Common myeloid progenitor, CD34-positive (primary cell): ENCODE measurements at regions not wholly inside any gene's neighbourhood (a gene's known extent, or its start where the extent isn't known, plus 50 kb on each side); places are given as distances from the start of the nearest gene placed in this dataset.

ENCODE experiments used
- CTCF ChIA-PET: fragments of 350-600 bp; sonication (Branson Sonifier 250); formaldehyde crosslinking; loops from one replicate; lab custom pipeline; 2021; ENCODE audit warnings: antibody characterized with exemption; lab: Charles Lee
- POLR2A ChIA-PET: fragments of 350-600 bp; sonication (Branson Sonifier 250); formaldehyde crosslinking; loops from one replicate; lab custom pipeline; 2021; ENCODE audit warnings: antibody characterized with exemption; lab: Charles Lee
- DNase-seq, 3 donors: peaks; one replicate each; pipeline versions ENCODE4 v3.0.0 to v3.0.0-alpha.2; 2013
- H3K27ac ChIP-seq, 2 experiments: 1 replicate in 1 of 2; 2 replicates in 1 of 2; pipeline ENCODE4 v1.7.0; 2013; ENCODE audit warnings: inconsistent platforms in 2 of 2, low read length in 2 of 2, mild to moderate bottlenecking in 2 of 2, low read depth in 1 of 2, moderate library complexity in 1 of 2; ENCODE audit not compliant: severe bottlenecking in 2 of 2, insufficient read depth in 1 of 2, poor library complexity in 1 of 2
- H3K27me3 ChIP-seq, 5 experiments: replicated peaks in 2 of 5; 1 replicate in 3 of 5; 2 replicates in 2 of 5; pipeline versions ENCODE4 v1.6.1 to v1.7.0; 2013; ENCODE audit warnings: low read length in 4 of 5, mild to moderate bottlenecking in 2 of 5, moderate library complexity in 2 of 5, inconsistent platforms in 1 of 5; ENCODE audit not compliant: insufficient read depth in 5 of 5, control insufficient read depth in 4 of 5
- H3K36me3 ChIP-seq, 4 experiments: 1 replicate in 2 of 4; 2 replicates in 2 of 4; pipeline versions ENCODE4 v1.6.1 to v1.7.0; 2013; ENCODE audit warnings: low read length in 3 of 4, control low read depth in 1 of 4, mild to moderate bottlenecking in 1 of 4; ENCODE audit not compliant: control insufficient read depth in 4 of 4, insufficient read depth in 4 of 4
- H3K4me1 ChIP-seq, 4 experiments: 1 replicate in 3 of 4; 2 replicates in 1 of 4; pipeline versions ENCODE4 v1.6.1 to v1.7.1; 2013; ENCODE audit warnings: low read length in 3 of 4, mild to moderate bottlenecking in 3 of 4, control low read depth in 1 of 4, inconsistent platforms in 1 of 4, moderate library complexity in 1 of 4; ENCODE audit not compliant: control insufficient read depth in 4 of 4, insufficient read depth in 4 of 4; ENCODE audit errors: control extremely low read depth in 1 of 4
- H3K4me3 ChIP-seq, 7 experiments: 1 replicate in 4 of 7; 2 replicates in 3 of 7; pipeline versions ENCODE4 v1.5.1 to v1.7.0; 2013; ENCODE audit warnings: mild to moderate bottlenecking in 7 of 7, low read length in 6 of 7, moderate library complexity in 6 of 7, inconsistent platforms in 2 of 7, low read depth in 2 of 7, control low read depth in 1 of 7; ENCODE audit not compliant: insufficient read depth in 4 of 7, control insufficient read depth in 1 of 7; ENCODE audit errors: extremely low read depth in 1 of 7
- H3K9me3 ChIP-seq, 5 experiments: 1 replicate in 4 of 5; 2 replicates in 1 of 5; pipeline versions ENCODE4 v1.6.1 to v1.7.1; 2013; ENCODE audit warnings: low read length in 4 of 5, mild to moderate bottlenecking in 2 of 5, inconsistent platforms in 1 of 5, low read depth in 1 of 5, moderate library complexity in 1 of 5; ENCODE audit not compliant: control insufficient read depth in 4 of 5, insufficient read depth in 2 of 5; ENCODE audit errors: control extremely low read depth in 1 of 5
- WGBS: methylation state at CpG from one replicate; pipeline ENCODE4 v1.1.5; 2013; ENCODE audit not compliant: insufficient coverage; 5-methylcytosine and 5-hydroxymethylcytosine counted together

DNA sequence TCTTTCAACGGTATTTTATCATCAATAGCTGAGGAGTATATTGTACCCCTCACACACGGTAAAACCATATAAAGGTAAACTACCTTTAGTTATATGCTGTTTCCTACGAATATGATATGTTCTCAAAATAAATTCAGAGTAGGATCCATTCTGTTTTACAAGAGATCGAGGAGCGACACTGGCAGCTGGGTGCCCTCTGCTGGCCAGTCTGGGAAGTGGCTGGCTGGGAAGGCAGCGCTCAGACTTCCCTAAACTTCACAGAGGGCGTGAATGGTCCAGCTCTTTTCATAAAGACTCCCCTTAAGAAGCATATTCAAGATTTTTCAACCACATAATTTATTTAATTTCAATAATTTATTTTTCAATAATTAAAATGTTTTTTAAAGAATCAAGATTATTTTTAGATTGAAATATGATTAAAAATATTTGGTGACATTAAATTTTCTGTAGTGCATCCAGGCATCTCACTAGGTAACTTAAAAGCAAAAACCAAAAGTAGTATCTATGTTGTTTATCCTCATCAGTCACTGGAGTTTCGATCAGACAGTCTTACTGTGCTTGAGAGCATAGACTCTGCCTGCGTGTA lies 187.5 kb upstream of the PDE10A start:
- 0% methylated on average over 2 of the region's 9 CpGs for WGBS
- peaks cover 19 to 98% (median 53%) of the 10 kb centered on the region in 5 experiments for H3K27me3 ChIP-seq
- peak; percentile 52 to 74 (median 70) for DNase-seq
- ChIA-PET CTCF (interaction anchor here (0.7 to 3.9 kb wide), 9 partner anchors 9 to 419 kb away, joined by 3 to 23 read pairs (median 3); no protein-coding TSS in a partner anchor), POLR2A (interaction anchor here (0.6 kb wide), 1 partner anchor 414 kb away, joined by 3 read pairs; no protein-coding TSS in a partner anchor)
- peaks cover 0 to 3% (median 0%) of the 10 kb centered on the region in 5 experiments for H3K9me3 ChIP-seq
- no peaks in the 10 kb centered on the region for H3K36me3 ChIP-seq
- peaks cover 0 to under 1% (median 0%) of the 10 kb centered on the region in 4 experiments for H3K4me1 ChIP-seq
- no peak overlapping the region for H3K27ac ChIP-seq
- no peak overlapping the region for H3K4me3 ChIP-seq

DNA sequence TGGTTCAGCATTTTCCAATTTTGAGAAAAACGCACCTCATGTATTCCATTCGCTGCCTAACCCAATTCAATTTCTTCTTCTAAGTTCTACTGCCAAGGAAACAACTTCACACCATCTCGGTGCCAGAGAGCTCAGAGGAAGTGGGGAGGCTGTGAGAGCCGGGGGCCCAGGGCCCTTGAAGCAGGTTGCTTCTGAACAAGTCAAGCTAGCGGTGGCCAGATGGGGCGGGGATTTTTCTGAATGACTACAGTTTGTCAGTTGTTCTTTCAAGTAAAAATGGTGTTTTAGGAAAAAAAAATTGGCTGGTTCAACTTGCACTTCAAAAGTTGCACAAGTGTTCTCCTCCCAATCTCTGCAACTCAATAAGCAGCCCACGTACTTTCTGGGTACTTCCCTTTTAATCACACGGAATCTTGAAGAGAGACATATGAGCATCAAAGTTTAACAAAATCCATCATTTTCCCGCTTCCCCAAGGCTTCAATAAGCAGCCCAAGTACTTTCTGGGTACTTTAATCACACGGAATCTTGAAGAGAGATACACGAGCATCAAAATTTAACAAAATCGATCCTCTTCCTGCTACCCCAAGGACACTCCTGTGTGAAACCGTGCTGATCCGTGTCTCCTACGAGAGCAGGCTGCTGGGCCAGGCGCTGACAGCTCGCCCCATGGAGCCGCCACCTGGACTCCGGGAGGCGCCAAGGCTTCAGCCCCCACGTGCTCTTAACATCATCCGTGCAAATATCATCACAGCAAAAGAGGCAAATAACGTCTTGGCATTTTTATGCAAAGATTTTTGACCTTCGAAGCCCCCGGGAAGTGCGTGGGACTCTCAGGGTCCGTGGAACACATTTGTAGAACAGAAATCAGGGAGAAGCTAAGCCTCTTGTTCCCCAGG lies 186.7 kb upstream of the PDE10A start:
- Histone ChIP-seq H3K36me3 (no peaks in the 10 kb centered on the region), H3K27me3 (peaks cover 23 to 98% (median 53%) of the 10 kb centered on the region in 5 experiments), H3K27ac (no peak overlapping the region), H3K9me3 (peaks cover 0 to 3% (median 0%) of the 10 kb centered on the region in 5 experiments), H3K4me1 (peaks cover 0 to 6% (median 6%) of the 10 kb centered on the region in 4 experiments), H3K4me3 (no peak overlapping the region)
- CTCF ChIA-PET, result interaction anchor here (0.7 to 3.9 kb wide), 9 partner anchors 10 to 418 kb away, joined by 3 to 23 read pairs (median 3); no protein-coding TSS in a partner anchor
- POLR2A ChIA-PET, result interaction anchor here (0.6 kb wide), 1 partner anchor 413 kb away, joined by 3 read pairs; no protein-coding TSS in a partner anchor
- DNase-seq, result peak in 2 of 3 donors; percentile 20 to 33
- 20% methylated on average over 24 of the region's 27 CpGs for WGBS

DNA sequence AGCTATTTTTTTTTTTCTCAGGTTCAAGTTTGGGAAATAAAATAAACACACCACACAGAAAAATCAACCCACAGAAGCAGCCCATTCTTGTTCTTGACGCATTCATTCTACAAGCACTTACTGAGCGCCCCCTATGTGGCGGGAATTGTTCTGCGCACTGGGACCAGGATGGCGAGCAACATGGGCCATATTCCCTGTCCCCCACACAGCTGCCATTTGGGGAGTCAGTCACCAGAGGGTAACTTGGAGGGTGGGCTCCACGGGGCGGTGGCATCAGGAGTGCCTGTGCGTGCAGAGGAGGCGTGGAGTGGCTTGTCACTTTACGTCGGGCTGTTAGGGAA lies 185.0 kb upstream of the PDE10A start:
- 99% methylated on average over 8 of the region's 11 CpGs for WGBS
- CTCF ChIA-PET, result interaction anchor here (1.6 kb wide), 1 partner anchor 258 kb away, joined by 4 read pairs; no protein-coding TSS in a partner anchor

DNA sequence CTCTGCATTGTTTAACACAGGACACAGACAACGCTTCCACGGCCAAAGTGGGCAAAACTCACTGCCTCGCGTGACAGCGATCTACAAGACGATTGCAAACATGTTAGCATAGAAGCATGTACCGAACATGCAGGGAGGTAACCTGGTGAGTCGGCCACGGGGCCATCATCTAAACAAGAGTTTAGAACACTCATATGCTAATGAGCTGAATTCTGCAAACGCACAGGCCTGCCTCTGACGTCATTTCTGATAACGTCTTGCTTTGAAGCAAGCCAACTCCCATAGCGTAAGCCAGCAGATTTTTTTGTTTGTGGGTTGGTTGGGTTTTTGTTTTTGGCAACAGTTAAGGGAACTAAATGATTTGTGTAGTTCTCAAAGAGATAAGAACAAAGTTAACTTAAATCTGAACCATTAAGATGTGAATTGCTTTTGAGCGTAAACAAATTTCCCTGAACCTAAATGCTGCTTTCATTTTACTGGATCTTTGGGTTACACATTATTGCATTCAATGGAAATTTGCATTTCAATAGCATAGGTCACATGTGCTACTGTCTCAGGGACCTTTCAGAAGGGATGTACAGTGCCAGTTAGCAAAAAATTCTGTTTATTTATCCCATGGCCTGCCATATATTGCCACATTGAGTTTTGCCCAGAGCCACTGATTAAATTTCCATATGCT lies 184.5 kb upstream of the PDE10A start:
- ChIA-PET POLR2A (no interaction called here), CTCF (interaction anchor here (1.6 kb wide), 1 partner anchor 258 kb away, joined by 4 read pairs; no protein-coding TSS in a partner anchor)
- peaks cover 0 to 3% (median 0%) of the 10 kb centered on the region in 5 experiments for H3K9me3 ChIP-seq
- no peak overlapping the region for H3K27ac ChIP-seq
- no peak overlapping the region for H3K4me3 ChIP-seq
- DNase-seq, result peak; percentile 47 to 56 (median 49)
- no peaks in the 10 kb centered on the region for H3K36me3 ChIP-seq
- whole genome bisulfite sequencing, result 58% methylated on average over 12 of the region's 14 CpGs
- peaks cover 20 to 98% (median 62%) of the 10 kb centered on the region in 5 experiments for H3K27me3 ChIP-seq
- peaks cover 0 to 6% (median 6%) of the 10 kb centered on the region in 4 experiments for H3K4me1 ChIP-seq

More for the DNA sequence above, 185.0 kb upstream of the PDE10A start:
- Histone ChIP-seq H3K27me3 (peaks cover 21 to 98% (median 64%) of the 10 kb centered on the region in 5 experiments), H3K9me3 (peaks cover 0 to 3% (median 0%) of the 10 kb centered on the region in 5 experiments), H3K36me3 (no peaks in the 10 kb centered on the region), H3K27ac (no peak overlapping the region), H3K4me1 (peaks cover 0 to 6% (median 6%) of the 10 kb centered on the region in 4 experiments), H3K4me3 (no peak overlapping the region)
- DNase-seq, result no peak
- POLR2A ChIA-PET, result no interaction called here

DNA sequence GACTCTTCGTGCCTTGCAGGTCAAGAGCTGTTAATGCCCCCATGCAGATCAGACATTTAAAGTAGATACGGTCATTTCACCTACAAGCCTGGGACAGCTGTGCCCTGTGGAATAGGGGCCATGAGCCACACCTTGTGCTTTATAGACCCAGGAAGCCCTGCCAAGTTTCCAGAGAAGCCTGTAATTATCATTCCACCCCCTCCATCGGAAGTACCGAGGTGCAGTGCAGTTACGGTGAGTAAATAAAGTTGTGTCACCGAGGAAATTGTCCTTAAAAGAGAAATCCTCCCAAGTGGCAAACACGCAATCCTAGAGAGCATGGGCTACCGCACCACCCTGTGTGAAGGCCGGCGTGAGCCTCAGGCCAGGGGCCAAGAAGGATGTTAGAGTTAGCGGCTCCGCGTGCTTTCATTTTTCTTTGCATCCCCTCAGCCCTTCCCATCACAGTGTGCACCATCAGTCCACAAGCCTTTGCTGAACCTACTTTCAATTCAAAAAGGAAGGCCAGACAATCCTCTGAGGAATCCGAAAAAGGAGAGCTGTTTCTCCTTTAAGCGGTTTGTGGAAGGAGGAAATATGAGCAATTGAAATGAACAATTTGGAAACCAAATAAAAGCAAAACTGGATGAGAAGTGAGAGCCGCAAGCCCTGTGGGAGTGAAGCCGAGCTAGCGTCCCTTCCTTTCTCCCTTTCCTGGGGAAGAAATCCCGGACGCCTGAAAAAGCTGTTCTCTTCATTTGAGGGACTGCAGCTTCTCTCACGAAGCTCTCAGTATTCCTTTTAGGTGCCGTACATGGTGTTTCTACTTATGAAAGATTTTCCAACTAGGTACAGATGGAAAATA lies 183.3 kb upstream of the PDE10A start:
- H3K9me3 ChIP-seq, result peaks cover 0 to 3% (median 0%) of the 10 kb centered on the region in 5 experiments
- no peaks in the 10 kb centered on the region for H3K36me3 ChIP-seq
- peaks cover 20 to 98% (median 58%) of the 10 kb centered on the region in 5 experiments for H3K27me3 ChIP-seq
- no peak overlapping the region for H3K27ac ChIP-seq
- H3K4me3 ChIP-seq, result no peak overlapping the region
- no peak for DNase-seq
- peaks cover 0 to 6% (median 6%) of the 10 kb centered on the region in 4 experiments for H3K4me1 ChIP-seq
- WGBS, result 60% methylated on average over 18 of the region's 22 CpGs
- ChIA-PET POLR2A (no interaction called here), CTCF (interaction anchor here (0.8 to 1.6 kb wide), 2 partner anchors 10 to 260 kb away, joined by 3 to 4 read pairs; no protein-coding TSS in a partner anchor)

DNA sequence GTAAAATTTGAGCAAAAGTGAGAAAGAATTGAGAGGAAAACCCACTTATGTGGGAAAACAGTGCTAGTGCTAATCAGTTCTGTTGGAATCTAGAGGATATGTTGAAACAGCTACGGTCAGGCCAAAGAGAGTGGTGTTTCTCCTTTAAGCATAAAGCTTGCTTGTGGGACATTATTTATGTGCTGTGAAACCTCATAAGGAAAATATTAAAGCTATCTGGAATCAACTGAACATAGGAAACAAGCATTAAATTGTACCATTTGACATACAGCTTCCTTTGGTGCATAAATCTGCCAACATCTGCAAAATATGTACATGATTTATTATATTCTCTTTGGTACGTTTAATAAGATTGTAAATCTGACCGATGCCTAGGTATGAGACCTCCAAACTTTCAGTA lies 182.5 kb upstream of the PDE10A start:
- Histone ChIP-seq H3K27ac (no peak overlapping the region), H3K9me3 (peaks cover 0 to 3% (median 0%) of the 10 kb centered on the region in 5 experiments), H3K36me3 (no peaks in the 10 kb centered on the region), H3K4me1 (peaks cover 0 to 6% (median 6%) of the 10 kb centered on the region in 4 experiments), H3K27me3 (peaks cover 20 to 98% (median 55%) of the 10 kb centered on the region in 5 experiments), H3K4me3 (no peak overlapping the region)
- CTCF ChIA-PET, result no interaction called here
- POLR2A ChIA-PET, result no interaction called here
- 0% methylated on average over 1 of the region's 3 CpGs for WGBS
- DNase-seq, result peak in 1 of 3 donors; percentile 36
